Prostate gland (tissue), 2 donors: ENCODE measurements at regions not wholly inside any gene's neighbourhood (a gene's known extent, or its start where the extent isn't known, plus 50 kb on each side); places are given as distances from the start of the nearest gene placed in this dataset.

ENCODE experiments used
- POLR2A ChIP-seq: fragments of 450-650 bp; IDR thresholded peaks from one replicate; pipeline ENCODE4 v1.6.1; 2016; ENCODE audit warnings: antibody characterized with exemption, mild to moderate bottlenecking
- POLR2AphosphoS5 ChIP-seq: sonication (generic); formaldehyde crosslinking; IDR thresholded peaks from one replicate; pipeline ENCODE4 v1.6.1; 2017; ENCODE audit warnings: antibody characterized with exemption
- TF ChIP-seq, protein P1 (sequence below), 4 experiments: fragments of 200-600 bp in 2 of 4; fragments of 450-650 bp in 2 of 4; sonication (generic) in 2 of 4; IDR thresholded peaks; 1 replicate in 3 of 4; 2 replicates in 1 of 4; pipeline ENCODE4 v1.5.1; 2016 to 2019; ENCODE audit warnings: antibody characterized with exemption in 4 of 4, mild to moderate bottlenecking in 2 of 4, moderate library complexity in 2 of 4

DNA sequence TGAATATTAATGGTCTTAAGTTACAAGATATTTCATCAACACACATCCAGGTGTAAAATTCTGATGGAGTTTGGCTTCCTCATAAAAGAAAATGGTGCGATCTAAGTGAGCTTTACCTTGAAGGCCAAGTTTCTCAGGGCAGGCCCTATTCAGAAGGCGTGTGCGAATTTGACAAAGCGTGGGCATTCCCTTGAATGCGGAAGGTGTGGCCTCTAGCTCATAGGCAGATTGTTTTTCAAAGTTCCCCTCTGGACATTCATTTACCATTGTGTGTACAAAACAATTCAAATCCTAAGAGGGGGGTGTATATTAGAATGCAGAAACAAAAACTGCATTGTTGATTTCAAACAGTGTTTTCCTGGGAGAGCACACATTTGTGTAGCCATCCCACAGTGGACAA lies 411.9 kb upstream of the PKN2 start:
- TF ChIP-seq, protein P1, sequence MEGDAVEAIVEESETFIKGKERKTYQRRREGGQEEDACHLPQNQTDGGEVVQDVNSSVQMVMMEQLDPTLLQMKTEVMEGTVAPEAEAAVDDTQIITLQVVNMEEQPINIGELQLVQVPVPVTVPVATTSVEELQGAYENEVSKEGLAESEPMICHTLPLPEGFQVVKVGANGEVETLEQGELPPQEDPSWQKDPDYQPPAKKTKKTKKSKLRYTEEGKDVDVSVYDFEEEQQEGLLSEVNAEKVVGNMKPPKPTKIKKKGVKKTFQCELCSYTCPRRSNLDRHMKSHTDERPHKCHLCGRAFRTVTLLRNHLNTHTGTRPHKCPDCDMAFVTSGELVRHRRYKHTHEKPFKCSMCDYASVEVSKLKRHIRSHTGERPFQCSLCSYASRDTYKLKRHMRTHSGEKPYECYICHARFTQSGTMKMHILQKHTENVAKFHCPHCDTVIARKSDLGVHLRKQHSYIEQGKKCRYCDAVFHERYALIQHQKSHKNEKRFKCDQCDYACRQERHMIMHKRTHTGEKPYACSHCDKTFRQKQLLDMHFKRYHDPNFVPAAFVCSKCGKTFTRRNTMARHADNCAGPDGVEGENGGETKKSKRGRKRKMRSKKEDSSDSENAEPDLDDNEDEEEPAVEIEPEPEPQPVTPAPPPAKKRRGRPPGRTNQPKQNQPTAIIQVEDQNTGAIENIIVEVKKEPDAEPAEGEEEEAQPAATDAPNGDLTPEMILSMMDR (IDR thresholded peaks at IDR 0.05), result no peak
- TF ChIP-seq POLR2A (no peak), POLR2AphosphoS5 (no peak)
